RWPE1 (cell line): ENCODE measurements at regions not wholly inside any gene's neighbourhood (a gene's known extent, or its start where the extent isn't known, plus 50 kb on each side); places are given as distances from the start of the nearest gene placed in this dataset.

Experiments
- CTCF ChIA-PET: fragments of 350-600 bp; sonication (Branson Sonifier 250); formaldehyde crosslinking; extraction: SDS; loops from one replicate; lab custom pipeline; 2021; lab: Yijun Ruan, JAX
- POLR2A ChIA-PET: fragments of 400-600 bp; formaldehyde crosslinking; extraction: SDS; loops from one replicate; lab custom pipeline; 2020; ENCODE audit warnings: antibody characterized with exemption; ENCODE audit not compliant: low non-redundant PET; lab: Yijun Ruan, JAX
- DNase-seq: peaks from one replicate; pipeline ENCODE4 v3.0.0; 2012; ENCODE audit warnings: low spot score
- H3K27ac ChIP-seq: fragments of 450-650 bp; 2 replicates; pipeline ENCODE4 v1.5.1; 2017
- CTCF ChIP-seq: fragments of 450-650 bp; conservative IDR thresholded peaks from 2 replicates; pipeline ENCODE4 v1.5.1; 2017; ENCODE audit warnings: low read depth, mild to moderate bottlenecking

- no peak for DNase-seq
- no peak overlapping the region for H3K27ac ChIP-seq
- ChIA-PET POLR2A (no interaction called here), CTCF (no interaction called here)
- no peak for TF ChIP-seq CTCF
These were observed 81.8 kb upstream of the KIT start for GRCh38 chr4:54575919-54576318.

GRCh38 chr4:54581807-54582206 lies 76.0 kb upstream of the KIT start:
- no peak for TF ChIP-seq CTCF
- POLR2A ChIA-PET = no interaction called here
- no peak for DNase-seq
- no peak overlapping the region for H3K27ac ChIP-seq
- CTCF ChIA-PET = interaction anchor here (0.6 kb wide), 1 partner anchor 301 kb away, joined by 3 read pairs; no protein-coding TSS in a partner anchor

- H3K27ac ChIP-seq = no peak overlapping the region
- DNase-seq = no peak
- ChIA-PET CTCF (interaction anchor here (0.7 kb wide), 1 partner anchor 581 kb away, joined by 4 read pairs; no protein-coding TSS in a partner anchor), POLR2A (no interaction called here)
- no peak for TF ChIP-seq CTCF
These were observed 72.3 kb upstream of the KIT start for GRCh38 chr4:54585321-54586000.

GRCh38 chr4:54586320-54586955 lies 71.3 kb upstream of the KIT start:
- ChIA-PET POLR2A (no interaction called here), CTCF (no interaction called here)
- H3K27ac ChIP-seq = peak overlapping the region; percentile 52; the same call in 1 of the 2 replicates
- TF ChIP-seq CTCF = no peak
- DNase-seq = peak; percentile 48

GRCh38 chr4:54587107-54587891 lies 70.5 kb upstream of the KIT start:
- DNase-seq = no peak
- no peak for TF ChIP-seq CTCF
- ChIA-PET CTCF (no interaction called here), POLR2A (no interaction called here)
- no peak overlapping the region for H3K27ac ChIP-seq

GRCh38 chr4:54588404-54588803 lies 69.4 kb upstream of the KIT start:
- DNase-seq = peak; percentile 29
- POLR2A ChIA-PET = interaction anchor here (0.5 kb wide), 1 partner anchor 70 kb away, joined by 3 read pairs; the partner anchor contains the start of gene KIT
- no peak overlapping the region for H3K27ac ChIP-seq
- CTCF ChIA-PET = interaction anchor here (0.6 kb wide), 1 partner anchor 160 kb away, joined by 3 read pairs; no protein-coding TSS in a partner anchor
- no peak for TF ChIP-seq CTCF
